H1 (cell line): ENCODE measurements at regions not wholly inside any gene's neighbourhood (a gene's known extent, or its start where the extent isn't known, plus 50 kb on each side); places are given as distances from the start of the nearest gene placed in this dataset.

Experiments
- CTCF ChIA-PET: fragments of 300-600 bp; sonication (Branson Sonifier 250); formaldehyde crosslinking; loops from one replicate; lab custom pipeline; 2021; ENCODE audit not compliant: partially characterized antibody; lab: Charles Lee
- POLR2A ChIA-PET: fragments of 300-600 bp; sonication (Branson Sonifier 250); formaldehyde crosslinking; loops from one replicate; lab custom pipeline; 2021; ENCODE audit warnings: inconsistent platforms; ENCODE audit not compliant: partially characterized antibody; lab: Charles Lee
- DNase-seq, 2 experiments: peaks; one replicate each; pipeline versions ENCODE4 v3.0.0 to v3.0.0-alpha.2; 2010 to 2022; ENCODE audit warnings: low spot score in 2 of 2, low read depth in 1 of 2, mixed read lengths in 1 of 2
- FAIRE-seq: peaks from 2 replicates; lab custom pipeline; 2011; peaks lifted over from hg19 to GRCh38; lab: Jason Lieb, UNC
- H2AFZ ChIP-seq: 2 replicates; pipeline ENCODE4 v1.8.1; 2012; ENCODE audit warnings: low read length, inconsistent platforms
- H2AK5ac ChIP-seq: 2 replicates; pipeline ENCODE4 v1.6.1; 2013; ENCODE audit warnings: low read depth, low read length
- H2BK120ac ChIP-seq: replicated peaks from 2 replicates; pipeline ENCODE3; 2013; ENCODE audit warnings: low read depth, low read length, inconsistent platforms
- H2BK12ac ChIP-seq: 2 replicates; pipeline ENCODE4 v1.6.1; 2013; ENCODE audit warnings: low read depth, low read length
- H2BK15ac ChIP-seq: 2 replicates; pipeline ENCODE4 v1.6.1; 2013; ENCODE audit warnings: low read length
- H2BK20ac ChIP-seq: 2 replicates; pipeline ENCODE4 v1.6.1; 2013; ENCODE audit warnings: low read length
- H2BK5ac ChIP-seq: 2 replicates; pipeline ENCODE4 v1.6.1; 2013; ENCODE audit warnings: low read depth, low read length
- H3K14ac ChIP-seq: 2 replicates; pipeline ENCODE4 v1.6.1; 2013; ENCODE audit warnings: inconsistent platforms; ENCODE audit not compliant: insufficient read length
- H3K18ac ChIP-seq: 2 replicates; pipeline ENCODE4 v1.6.1; 2013; ENCODE audit warnings: low read length; ENCODE audit errors: extremely low read depth
- H3K23ac ChIP-seq: 2 replicates; pipeline ENCODE4 v1.6.1; 2013; ENCODE audit warnings: inconsistent platforms; ENCODE audit not compliant: insufficient read length
- H3K23me2 ChIP-seq: 2 replicates; pipeline ENCODE4 v1.6.1; 2013; ENCODE audit warnings: low read depth, low read length
- H3K27ac ChIP-seq: 2 replicates; pipeline ENCODE4 v1.6.1; 2011; ENCODE audit warnings: low read depth, low read length, inconsistent platforms
- H3K27me3 ChIP-seq, 4 experiments: replicated peaks in 1 of 4; 1 replicate in 1 of 4; 2 replicates in 3 of 4; pipeline versions ENCODE4 v1.6.1 to v1.8.1; 2011 to 2013; ENCODE audit warnings: low read length in 3 of 4, mild to moderate bottlenecking in 3 of 4, inconsistent platforms in 2 of 4, mixed read lengths in 2 of 4, moderate library complexity in 1 of 4; ENCODE audit not compliant: control insufficient read depth in 3 of 4, insufficient read depth in 3 of 4; ENCODE audit errors: extremely low read depth in 1 of 4
- H3K36me3 ChIP-seq, 4 experiments: 2 replicates each; pipeline versions ENCODE4 v1.6.1 to v1.8.1; 2011 to 2013; ENCODE audit warnings: mild to moderate bottlenecking in 4 of 4, low read length in 3 of 4, moderate library complexity in 2 of 4, control low read depth in 1 of 4, inconsistent platforms in 1 of 4; ENCODE audit not compliant: insufficient read depth in 4 of 4, control insufficient read depth in 2 of 4
- H3K4ac ChIP-seq: replicated peaks from 2 replicates; pipeline ENCODE3; 2013; ENCODE audit warnings: low read length, low read depth, mixed read lengths, inconsistent platforms; ENCODE audit not compliant: insufficient read length
- H3K4me1 ChIP-seq, 4 experiments: replicated peaks in 1 of 4; 1 replicate in 1 of 4; 2 replicates in 3 of 4; pipeline versions ENCODE4 v1.6.1 to v1.8.1; 2011 to 2013; ENCODE audit warnings: low read length in 3 of 4, inconsistent platforms in 2 of 4, mixed read lengths in 1 of 4; ENCODE audit not compliant: insufficient read depth in 4 of 4, control insufficient read depth in 3 of 4
- H3K4me2 ChIP-seq, 2 experiments: 2 replicates each; pipeline versions ENCODE4 v1.6.1 to v1.8.1; 2011 to 2013; ENCODE audit warnings: low read depth in 2 of 2, low read length in 2 of 2, control low read depth in 1 of 2, inconsistent platforms in 1 of 2, mild to moderate bottlenecking in 1 of 2; ENCODE audit not compliant: insufficient read depth in 1 of 2
- H3K4me3 ChIP-seq, 4 experiments: fragments of 200-600, 300-600 bp in 1 of 4; sonication (generic), shearing (Covaris generic), sonication (Bioruptor Twin) in 1 of 4; 2 replicates each; pipeline versions ENCODE4 v1.5.1 to v1.8.1; 2011 to 2016; ENCODE audit warnings: low read length in 4 of 4, low read depth in 3 of 4, control low read depth in 2 of 4, inconsistent platforms in 2 of 4, mild to moderate bottlenecking in 2 of 4, mixed read lengths in 1 of 4, moderate library complexity in 1 of 4; ENCODE audit not compliant: insufficient read depth in 2 of 4; ENCODE audit errors: extremely low read depth in 1 of 4
- H3K56ac ChIP-seq: replicated peaks from 2 replicates; pipeline ENCODE3; 2013; ENCODE audit warnings: low read depth, mild to moderate bottlenecking, mixed read lengths, low read length, inconsistent platforms; ENCODE audit not compliant: insufficient read length
- H3K79me1 ChIP-seq: 2 replicates; pipeline ENCODE4 v1.6.1; 2013; ENCODE audit warnings: low read depth, low read length, control low read depth
- H3K79me2 ChIP-seq, 2 experiments: 2 replicates each; pipeline versions ENCODE4 v1.6.1 to v1.8.1; 2012 to 2013; ENCODE audit warnings: low read length in 2 of 2, mild to moderate bottlenecking in 2 of 2, inconsistent platforms in 1 of 2; ENCODE audit not compliant: insufficient read depth in 2 of 2, control insufficient read depth in 1 of 2
- H3K9ac ChIP-seq, 4 experiments: replicated peaks in 1 of 4; 1 replicate in 1 of 4; 2 replicates in 3 of 4; pipeline versions ENCODE4 v1.6.1 to v1.8.1; 2011 to 2013; ENCODE audit warnings: low read depth in 3 of 4, low read length in 3 of 4, control low read depth in 2 of 4, mild to moderate bottlenecking in 2 of 4, moderate library complexity in 2 of 4, inconsistent platforms in 1 of 4; ENCODE audit errors: extremely low read depth in 1 of 4
- H3K9me3 ChIP-seq, 2 experiments: 2 replicates each; pipeline versions ENCODE4 v1.6.1 to v1.8.1; 2012 to 2013; ENCODE audit warnings: mild to moderate bottlenecking in 2 of 2, moderate library complexity in 2 of 2, control low read depth in 1 of 2, inconsistent platforms in 1 of 2, low read depth in 1 of 2, low read length in 1 of 2, mixed read lengths in 1 of 2; ENCODE audit not compliant: insufficient read depth in 2 of 2
- H4K20me1 ChIP-seq, 2 experiments: replicated peaks in 1 of 2; 2 replicates each; pipeline versions ENCODE3 to v1.8.1; 2011 to 2013; ENCODE audit warnings: inconsistent platforms in 2 of 2, low read length in 2 of 2, mild to moderate bottlenecking in 1 of 2; ENCODE audit not compliant: insufficient read depth in 2 of 2, control insufficient read depth in 1 of 2
- H4K5ac ChIP-seq: 2 replicates; pipeline ENCODE4 v1.6.1; 2013; ENCODE audit warnings: low read length, low read depth, mixed read lengths, inconsistent platforms; ENCODE audit not compliant: insufficient read length
- H4K8ac ChIP-seq: 2 replicates; pipeline ENCODE4 v1.8.0; 2013; ENCODE audit warnings: mild to moderate bottlenecking, moderate library complexity, low read length, inconsistent platforms; ENCODE audit not compliant: insufficient read depth; ENCODE audit errors: extremely low read depth
- H4K91ac ChIP-seq: replicated peaks from 2 replicates; pipeline ENCODE3; 2013; ENCODE audit warnings: low read length, mixed read lengths, inconsistent platforms; ENCODE audit not compliant: insufficient read length
- CBX8 ChIP-seq: fragments of 300-800, 300-1000 bp; sonication (generic); IDR thresholded peaks from 2 replicates; pipeline ENCODE4 v1.7.1; 2016; ENCODE audit warnings: low read depth, low read length, borderline replicate concordance
- HDAC2 ChIP-seq, 2 experiments: fragments of 300-600 bp in 1 of 2; sonication (generic) in 1 of 2; IDR thresholded peaks; 2 replicates each; pipeline ENCODE4 v1.6.1; 2011 to 2012; ENCODE audit warnings: low read depth in 2 of 2, low read length in 2 of 2, mild to moderate bottlenecking in 2 of 2, moderate library complexity in 2 of 2, borderline replicate concordance in 1 of 2, inconsistent platforms in 1 of 2
- PHF8 ChIP-seq: fragments of 200-600 bp; sonication (generic); conservative IDR thresholded peaks from 2 replicates; pipeline ENCODE4 v1.7.1; 2012; ENCODE audit warnings: low read depth, mild to moderate bottlenecking, inconsistent platforms, low read length, moderate library complexity
- SIRT6 ChIP-seq: IDR thresholded peaks from one replicate; pipeline ENCODE4 v1.7.1; 2012; ENCODE audit warnings: low read length, inconsistent platforms
- SRF ChIP-seq: IDR thresholded peaks from 2 replicates; pipeline ENCODE4 v1.6.1; 2011; ENCODE audit warnings: mild to moderate bottlenecking, low read depth, low read length, moderate library complexity
- YY1 ChIP-seq: IDR thresholded peaks from 2 replicates; pipeline ENCODE4 v1.6.1; 2011; ENCODE audit warnings: low read depth, mild to moderate bottlenecking, low read length
- WGBS, 2 experiments: shearing (Covaris generic) in 1 of 2; methylation state at CpG; one replicate each; pipeline versions ENCODE4 v1.1.6 to v1.1.7; 2013 to 2015; ENCODE audit warnings: low lambda C conversion rate in 2 of 2, mixed read lengths in 2 of 2, inconsistent platforms in 1 of 2, low coverage in 1 of 2, missing lambda C conversion rate in 1 of 2; ENCODE audit not compliant: insufficient replicate concordance in 2 of 2, insufficient coverage in 1 of 2, insufficient read length in 1 of 2; ENCODE audit errors: extremely low coverage in 1 of 2, missing lambda C conversion rate in 1 of 2; 5-methylcytosine and 5-hydroxymethylcytosine counted together

- H2BK20ac ChIP-seq = no peak overlapping the region
- no peak overlapping the region for H2BK5ac ChIP-seq
- H3K27ac ChIP-seq = no peak overlapping the region
- no peak overlapping the region for H3K14ac ChIP-seq
- no peak overlapping the region for H2BK12ac ChIP-seq
- no peaks in the 10 kb centered on the region for H3K79me2 ChIP-seq
- peaks cover 15 to 17% of the 10 kb centered on the region in 2 experiments; a peak in 3 of 4 replicates for H3K9me3 ChIP-seq
- no peaks in the 10 kb centered on the region for H3K36me3 ChIP-seq
- no peaks in the 10 kb centered on the region for H3K79me1 ChIP-seq
- no peaks in the 10 kb centered on the region for H3K27me3 ChIP-seq
- 91% methylated on average over 6 of the region's 7 CpGs; no CpG with 5 or more reads in 1 of the 2 experiments for WGBS, 2 experiments
- DNase-seq = no peak
- H4K5ac ChIP-seq = no peak overlapping the region
- ChIA-PET CTCF (no interaction called here), POLR2A (no interaction called here)
- FAIRE-seq = no peak
- H4K20me1 ChIP-seq = no peaks in the 10 kb centered on the region
- H3K23me2 ChIP-seq = no peaks in the 10 kb centered on the region
- H2BK120ac ChIP-seq = no peak overlapping the region
- H2BK15ac ChIP-seq = no peak overlapping the region
- H3K23ac ChIP-seq = no peak overlapping the region
- H3K18ac ChIP-seq = no peak overlapping the region
- H2AFZ ChIP-seq = no peak overlapping the region
- H4K8ac ChIP-seq = no peak overlapping the region
- no peaks in the 10 kb centered on the region for H3K4me1 ChIP-seq
- no peak overlapping the region for H3K4me2 ChIP-seq
- H2AK5ac ChIP-seq = no peak overlapping the region
- H4K91ac ChIP-seq = no peak overlapping the region
- H3K4ac ChIP-seq = no peak overlapping the region
- H3K56ac ChIP-seq = no peak overlapping the region
- no peak overlapping the region for H3K9ac ChIP-seq
- H3K4me3 ChIP-seq = no peak overlapping the region
- no peak for TF ChIP-seq HDAC2 (IDR thresholded peaks at IDR 0.05; ENCODE audit: borderline replicate concordance in 1 of 2, low read depth in 2 of 2, low read length in 2 of 2)
- no peak for TF ChIP-seq SRF
- TF ChIP-seq PHF8 = no peak
- no peak for TF ChIP-seq CBX8
- TF ChIP-seq YY1 = no peak
- TF ChIP-seq SIRT6 = no peak
These were observed 83.9 kb upstream of the GJB5 start for GRCh38 chr1:34670982-34671381.
